OCI-LY7 (cell line): ENCODE measurements at regions not wholly inside any gene's neighbourhood (a gene's known extent, or its start where the extent isn't known, plus 50 kb on each side); places are given as distances from the start of the nearest gene placed in this dataset.

Experiments
- BruUV-seq: library from RNA; stranded (reverse); fragments of 400-500 nt; replicated peaks from 2 replicates; lab custom pipeline; 2021; lab: Mats Ljungman, UMichigan
- CTCF ChIA-PET: fragments of 300-600 bp; sonication (Branson Sonifier 250); formaldehyde crosslinking; loops from one replicate; lab custom pipeline; 2022; ENCODE audit warnings: antibody characterized with exemption; ENCODE audit not compliant: unreplicated experiment; lab: Charles Lee
- POLR2A ChIA-PET: fragments of 300-600 bp; sonication (Branson Sonifier 250); formaldehyde crosslinking; loops from one replicate; lab custom pipeline; 2022; ENCODE audit warnings: antibody characterized with exemption; lab: Charles Lee
- DNase-seq: peaks from one replicate; pipeline ENCODE4 v3.0.0-alpha.2; 2015; ENCODE audit warnings: low spot score
- H2AFZ ChIP-seq: fragments of 200-600 bp; sonication (generic), shearing (Covaris generic); 2 replicates; pipeline ENCODE4 v1.6.1; 2014; ENCODE audit warnings: mild to moderate bottlenecking, antibody characterized with exemption, low read length, moderate library complexity
- H3K27ac ChIP-seq: fragments of 200-600 bp; sonication (generic); 2 replicates; pipeline ENCODE4 v1.5.1; 2014; ENCODE audit warnings: mixed run types, low read depth, mild to moderate bottlenecking, moderate library complexity, low read length, inconsistent platforms; ENCODE audit not compliant: poor library complexity, severe bottlenecking
- H3K36me3 ChIP-seq: fragments of 200-600 bp; sonication (generic); 2 replicates; pipeline ENCODE4 v1.6.1; 2014; ENCODE audit warnings: mild to moderate bottlenecking, antibody characterized with exemption, low read length, moderate library complexity, mixed read lengths; ENCODE audit not compliant: insufficient read depth
- H3K4me1 ChIP-seq: fragments of 200-600 bp; sonication (generic); 2 replicates; pipeline ENCODE4 v1.5.1; 2014; ENCODE audit warnings: mild to moderate bottlenecking, low read length; ENCODE audit not compliant: insufficient read depth, poor library complexity, severe bottlenecking
- H3K4me2 ChIP-seq: fragments of 200-600 bp; sonication (generic); 2 replicates; pipeline ENCODE4 v1.6.1; 2014; ENCODE audit warnings: mild to moderate bottlenecking, low read length
- H3K4me3 ChIP-seq: fragments of 200-600 bp; sonication (generic); 2 replicates; pipeline ENCODE4 v1.5.1; 2014; ENCODE audit warnings: mild to moderate bottlenecking, low read depth, low read length; ENCODE audit not compliant: poor library complexity, severe bottlenecking
- H3K79me2 ChIP-seq: fragments of 200-600 bp; sonication (generic); 2 replicates; pipeline ENCODE4 v1.6.1; 2016; ENCODE audit warnings: low read depth, mild to moderate bottlenecking, low read length, moderate library complexity, mixed read lengths; ENCODE audit not compliant: insufficient read depth
- H3K9me2 ChIP-seq: fragments of 200-600 bp; sonication (generic); 2 replicates; pipeline ENCODE4 v1.6.1; 2016; ENCODE audit warnings: mild to moderate bottlenecking, low read length, mixed read lengths; ENCODE audit not compliant: insufficient read depth
- H3K9me3 ChIP-seq: fragments of 200-600 bp; sonication (generic); 2 replicates; pipeline ENCODE4 v1.6.1; 2014; ENCODE audit warnings: mild to moderate bottlenecking, mixed run types, low read length, mixed read lengths
- H4K20me1 ChIP-seq: fragments of 200-600 bp; sonication (generic); 2 replicates; pipeline ENCODE4 v1.6.1; 2014; ENCODE audit warnings: mild to moderate bottlenecking, antibody characterized with exemption, low read length, moderate library complexity, mixed read lengths; ENCODE audit not compliant: insufficient read depth
- CTCF ChIP-seq: fragments of 200-600 bp; sonication (generic); conservative IDR thresholded peaks from 2 replicates; pipeline ENCODE4 v1.5.1; 2014; ENCODE audit warnings: mild to moderate bottlenecking, antibody characterized with exemption, low read length, moderate library complexity, mixed read lengths
- EZH2phosphoT487 ChIP-seq: fragments of 200-600 bp; sonication (generic); IDR thresholded peaks from 2 replicates; pipeline ENCODE4 v1.6.1; 2018; ENCODE audit warnings: low read depth, borderline replicate concordance, mild to moderate bottlenecking, mixed run types, antibody characterized with exemption, low read length, moderate library complexity, mixed read lengths
- intact Hi-C: fragments of 100-400 bp; cut with micrococcal nuclease; formaldehyde crosslinking; loops from one replicate; pipeline ENCODE4 v1.10.0; 2022; ENCODE audit not compliant: unreplicated experiment

- POLR2A ChIA-PET: interaction anchor here (0.6 to 0.8 kb wide), 2 partner anchors 11 to 399 kb away, joined by 3 to 4 read pairs; no protein-coding TSS in a partner anchor
Measured at GRCh38 chr7:35386082-35386815, 132.3 kb upstream of the TBX20 start.

GRCh38 chr7:35384761-35385700 is 131.1 kb upstream of the TBX20 start:
- no TSS peak for BruUV-seq
- ChIA-PET POLR2A (interaction anchor here (0.6 to 0.8 kb wide), 2 partner anchors 10 to 398 kb away, joined by 3 to 4 read pairs; no protein-coding TSS in a partner anchor), CTCF (no interaction called here)
- Histone ChIP-seq H3K79me2 (no peaks in the 10 kb centered on the region), H3K36me3 (no peaks in the 10 kb centered on the region), H4K20me1 (no peaks in the 10 kb centered on the region), H3K9me2 (no peaks in the 10 kb centered on the region), H3K27ac (no peak overlapping the region), H3K4me1 (no peaks in the 10 kb centered on the region), H2AFZ (no peak overlapping the region), H3K4me2 (no peak overlapping the region), H3K9me3 (no peaks in the 10 kb centered on the region), H3K4me3 (no peak overlapping the region)
- intact Hi-C loops: no loop called here
- TF ChIP-seq EZH2phosphoT487: no peak
- no peak for DNase-seq

More at GRCh38 chr7:35386082-35386815, 132.3 kb upstream of the TBX20 start:
- no TSS peak for BruUV-seq
- Histone ChIP-seq H2AFZ (no peak overlapping the region), H3K79me2 (no peaks in the 10 kb centered on the region), H3K4me3 (no peak overlapping the region), H3K4me2 (no peak overlapping the region), H3K9me2 (no peaks in the 10 kb centered on the region), H3K27ac (no peak overlapping the region), H3K4me1 (no peaks in the 10 kb centered on the region), H3K36me3 (no peaks in the 10 kb centered on the region), H3K9me3 (no peaks in the 10 kb centered on the region), H4K20me1 (no peaks in the 10 kb centered on the region)
- TF ChIP-seq EZH2phosphoT487 (no peak), CTCF (no peak)
- CTCF ChIA-PET: no interaction called here
- intact Hi-C loops: no loop called here
- DNase-seq: no peak

GRCh38 chr7:35380739-35381224 is 126.9 kb upstream of the TBX20 start:
- no peak overlapping the region for H3K4me2 ChIP-seq
- H4K20me1 ChIP-seq: no peaks in the 10 kb centered on the region
- no TSS peak for BruUV-seq
- H3K4me1 ChIP-seq: no peaks in the 10 kb centered on the region
- no peak overlapping the region for H3K27ac ChIP-seq
- H3K79me2 ChIP-seq: no peaks in the 10 kb centered on the region
- TF ChIP-seq EZH2phosphoT487: no peak
- TF ChIP-seq CTCF: no peak
- H3K4me3 ChIP-seq: no peak overlapping the region
- H3K36me3 ChIP-seq: no peaks in the 10 kb centered on the region
- no peaks in the 10 kb centered on the region for H3K9me2 ChIP-seq
- intact Hi-C loops: no loop called here
- no peak overlapping the region for H2AFZ ChIP-seq
- DNase-seq: no peak
- CTCF ChIA-PET: no interaction called here
- H3K9me3 ChIP-seq: no peaks in the 10 kb centered on the region
- POLR2A ChIA-PET: no interaction called here
